Brain microvascular endothelial cell (primary cell): ENCODE measurements at regions not wholly inside any gene's neighbourhood (a gene's known extent, or its start where the extent isn't known, plus 50 kb on each side); places are given as distances from the start of the nearest gene placed in this dataset.

ENCODE experiments used
- DNase-seq: peaks from one replicate; pipeline ENCODE4 v3.0.0-alpha.2; 2020
- H3K27ac ChIP-seq: fragments of 250-450 bp; sonication (Bioruptor Pico); 2 replicates; pipeline ENCODE4 v1.5.1; 2020; ENCODE audit warnings: mild to moderate bottlenecking, moderate library complexity
- H3K27me3 ChIP-seq: fragments of 250-450 bp; sonication (Bioruptor Pico); replicated peaks from 2 replicates; pipeline ENCODE4 v1.5.1; 2020; ENCODE audit warnings: mild to moderate bottlenecking
- H3K36me3 ChIP-seq: fragments of 250-450 bp; sonication (Bioruptor Pico); replicated peaks from 2 replicates; pipeline ENCODE4 v1.5.1; 2020; ENCODE audit warnings: mild to moderate bottlenecking
- H3K4me3 ChIP-seq: 2 replicates; pipeline ENCODE4 v1.5.1; 2011; ENCODE audit warnings: low read depth, mild to moderate bottlenecking, control low read depth, low read length, moderate library complexity
- CTCF ChIP-seq: IDR thresholded peaks from 2 replicates; pipeline ENCODE4 v1.5.1; 2011; ENCODE audit warnings: low read depth, mild to moderate bottlenecking, moderate library complexity, low read length, control low read depth, inconsistent platforms; ENCODE audit errors: missing control alignments
- in situ Hi-C: cut with HindIII; loops from 2 replicates; pipeline ENCODE4 v1.10.0; 2017; ENCODE audit warnings: low sequenced_read_pairs, low pct_ligation_motif_present

GRCh38 chr18:29430416-29430815 lies 1253.5 kb upstream of the CDH2 start:
- no peak for TF ChIP-seq CTCF
- no peak for DNase-seq
- no peak overlapping the region for H3K4me3 ChIP-seq
- in situ Hi-C loops = no loop called here
- H3K27me3 ChIP-seq = no peaks in the 10 kb centered on the region
- no peak overlapping the region for H3K27ac ChIP-seq
- H3K36me3 ChIP-seq = no peaks in the 10 kb centered on the region

- no peak overlapping the region for H3K4me3 ChIP-seq
- no peak overlapping the region for H3K27ac ChIP-seq
- no peak for TF ChIP-seq CTCF
- in situ Hi-C loops = no loop called here
- no peaks in the 10 kb centered on the region for H3K27me3 ChIP-seq
- no peaks in the 10 kb centered on the region for H3K36me3 ChIP-seq
- DNase-seq = peak; percentile 11
Measured at GRCh38 chr18:29418136-29418535, 1241.2 kb upstream of the CDH2 start.

DNA sequence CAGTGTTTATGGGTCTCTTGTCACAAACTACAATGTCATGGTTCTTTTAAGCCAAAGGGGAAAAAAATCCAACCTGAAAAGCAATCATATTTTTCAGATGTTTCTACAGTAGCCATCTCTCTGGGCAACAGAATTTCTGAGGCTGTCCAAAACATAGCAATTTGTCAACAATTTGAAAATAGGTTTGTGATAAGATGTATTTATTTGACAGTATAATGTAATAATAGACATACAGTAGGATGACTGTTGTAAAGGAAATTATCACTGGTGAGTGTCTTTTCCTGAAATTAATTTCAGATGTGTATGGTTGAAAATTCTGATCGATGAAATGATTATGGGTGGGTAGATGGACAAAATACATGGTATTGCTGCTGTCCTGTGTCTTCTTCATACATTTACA lies 1230.1 kb upstream of the CDH2 start:
- Histone ChIP-seq H3K27me3 (no peaks in the 10 kb centered on the region), H3K36me3 (no peaks in the 10 kb centered on the region), H3K4me3 (no peak overlapping the region), H3K27ac (no peak overlapping the region)
- in situ Hi-C loops = no loop called here
- no peak for DNase-seq
- no peak for TF ChIP-seq CTCF

- Histone ChIP-seq H3K4me3 (no peak overlapping the region), H3K27ac (no peak overlapping the region), H3K27me3 (no peaks in the 10 kb centered on the region), H3K36me3 (no peaks in the 10 kb centered on the region)
- TF ChIP-seq CTCF = no peak
- in situ Hi-C loops = no loop called here
- DNase-seq = no peak
Measured at GRCh38 chr18:29397536-29397935, 1220.6 kb upstream of the CDH2 start.

DNA sequence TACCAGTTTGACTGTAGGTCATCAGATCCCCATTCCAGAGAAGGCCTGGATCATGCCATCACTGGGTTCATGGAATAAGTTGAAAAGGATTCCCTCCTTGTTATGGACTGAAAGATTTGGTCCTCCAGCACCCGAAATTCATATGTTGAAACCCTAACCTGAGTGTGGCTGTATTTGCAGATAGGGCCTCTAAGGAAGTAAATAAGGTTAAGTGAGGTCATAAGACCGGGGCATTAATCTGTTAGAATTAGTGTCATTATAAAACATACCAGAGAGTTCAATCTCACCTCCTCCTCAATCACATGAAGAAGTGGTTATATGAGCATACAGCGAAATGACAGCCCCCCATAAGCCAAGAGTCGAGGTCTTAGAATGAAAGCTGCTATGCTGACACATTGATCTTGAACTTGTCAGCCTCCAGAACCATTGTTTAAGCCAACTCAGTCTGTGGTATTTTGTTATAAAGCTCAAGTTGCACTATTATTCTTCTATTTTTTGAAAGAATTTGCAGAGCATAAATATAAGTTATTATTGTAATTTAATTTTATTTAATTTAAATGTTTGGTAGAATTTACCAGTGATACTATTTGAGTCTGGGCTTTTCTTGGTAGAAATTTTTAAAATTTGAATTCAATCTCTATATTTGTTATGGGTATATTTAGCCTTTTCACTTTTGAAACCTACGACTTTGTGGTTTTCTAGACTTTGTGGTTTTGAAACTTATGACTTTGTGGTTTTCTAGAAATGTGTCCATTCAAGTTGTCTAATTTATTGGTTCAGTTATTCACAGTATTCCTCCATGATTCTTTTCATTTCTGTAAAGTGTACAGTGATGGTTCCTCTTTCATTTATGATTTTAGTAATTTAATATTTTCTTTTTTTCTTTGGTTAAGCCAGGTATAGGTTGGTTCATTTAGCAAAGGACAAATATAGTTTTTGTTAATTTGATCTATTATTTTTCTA lies 1206.7 kb upstream of the CDH2 start:
- in situ Hi-C loops = no loop called here
- no peak for TF ChIP-seq CTCF
- DNase-seq = no peak
- no peaks in the 10 kb centered on the region for H3K36me3 ChIP-seq
- no peaks in the 10 kb centered on the region for H3K27me3 ChIP-seq
- H3K4me3 ChIP-seq = no peak overlapping the region
- no peak overlapping the region for H3K27ac ChIP-seq

- Histone ChIP-seq H3K36me3 (no peaks in the 10 kb centered on the region), H3K4me3 (no peak overlapping the region), H3K27ac (no peak overlapping the region), H3K27me3 (no peaks in the 10 kb centered on the region)
- no peak for DNase-seq
- TF ChIP-seq CTCF = no peak
- in situ Hi-C loops = no loop called here
Measured at GRCh38 chr18:29378651-29379136, 1201.8 kb upstream of the CDH2 start.
